Activated T-cell treated with anti-CD3 and anti-CD28 coated beads, Interleukin-2, amount 50 U/mL, for 48 hours (primary cell): ENCODE measurements at regions not wholly inside any gene's neighbourhood (a gene's known extent, or its start where the extent isn't known, plus 50 kb on each side); places are given as distances from the start of the nearest gene placed in this dataset.
"Not testable (repeated sequence)": the region's sequence is repeated elsewhere in the genome, so short reads cannot be mapped to it uniquely, and the experiment has no call there.

Source experiments
- DNase-seq, 2 experiments: peaks; one replicate each; pipeline ENCODE4 v3.0.0-alpha.2; 2020

GRCh38 chr14:84882830-84883229 is 647.1 kb upstream of the FLRT2 start:
- no peak for DNase-seq

DNA sequence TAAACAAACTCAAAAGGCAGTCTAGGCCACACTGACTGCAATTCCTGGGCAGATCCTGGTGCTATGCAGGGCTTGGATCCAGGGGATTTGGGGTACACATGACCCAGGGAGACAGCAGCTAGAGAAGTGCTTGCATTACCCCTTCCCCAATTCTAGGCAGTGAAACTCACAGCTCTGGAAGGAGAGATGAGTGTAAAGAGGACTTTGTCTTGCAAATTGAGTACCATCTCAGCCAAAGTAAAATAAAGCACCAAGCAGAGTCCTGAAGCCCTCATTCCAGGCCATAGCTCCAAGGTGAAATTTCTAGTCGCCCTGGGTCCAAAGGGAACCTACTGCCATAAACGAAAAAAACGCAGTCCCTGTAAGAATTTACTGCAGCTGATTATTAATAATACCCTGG is 644.9 kb upstream of the FLRT2 start:
- no peak for DNase-seq

DNA sequence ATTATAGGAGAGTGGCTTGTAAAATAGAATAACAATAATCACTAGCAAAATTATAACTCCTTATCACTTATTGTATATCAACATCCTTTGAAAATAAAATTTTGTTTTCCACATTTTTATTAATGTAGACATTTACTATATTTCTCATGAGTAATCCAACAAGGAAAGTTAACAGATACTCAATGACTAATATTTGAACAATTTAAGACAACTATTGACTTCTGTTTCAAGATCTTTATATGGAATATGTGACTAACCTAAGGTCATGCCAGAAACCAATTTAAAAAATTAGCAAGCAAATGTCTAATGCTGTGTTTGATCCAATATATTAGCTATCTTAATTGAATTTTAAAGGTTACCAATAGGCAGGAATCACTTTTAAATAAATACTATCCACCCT is 638.5 kb upstream of the FLRT2 start:
- DNase-seq: no peak

GRCh38 chr14:84894254-84894653 is 635.7 kb upstream of the FLRT2 start:
- no peak for DNase-seq

DNA sequence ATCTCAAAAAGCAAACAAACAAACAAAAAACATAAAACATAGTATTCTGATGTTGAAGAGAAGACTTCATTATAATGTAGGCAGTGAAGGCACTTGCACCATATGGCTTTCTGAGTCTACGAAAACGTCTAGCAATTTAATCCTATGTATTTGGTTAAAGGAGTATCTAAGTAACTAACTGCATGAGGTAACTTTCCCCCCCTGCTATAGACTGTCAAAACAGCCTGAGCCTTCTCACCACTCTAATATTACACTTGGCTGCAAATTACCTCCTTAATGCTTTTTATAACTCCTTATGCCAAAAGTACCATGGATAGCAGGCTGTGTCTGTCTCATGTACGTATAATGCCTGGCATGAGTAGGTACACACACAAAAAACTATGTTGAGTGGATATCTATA is 607.6 kb upstream of the FLRT2 start:
- DNase-seq: no peak

DNA sequence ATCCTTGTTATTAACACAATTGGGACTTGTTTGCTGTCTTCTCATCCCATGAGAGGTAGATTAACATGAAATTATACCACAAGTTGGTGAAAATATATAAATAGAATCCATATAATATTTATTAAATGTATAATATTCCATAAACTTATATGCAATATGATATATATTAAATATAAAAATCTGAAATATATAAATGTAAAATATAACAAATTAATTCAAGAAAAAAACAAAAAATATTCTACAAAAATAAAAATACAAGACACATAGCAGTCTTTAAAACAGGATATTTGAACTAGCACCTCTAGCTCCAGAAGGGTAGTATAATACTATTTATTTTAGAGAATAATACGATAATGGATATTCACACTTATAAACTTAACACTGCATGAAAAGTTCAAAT is 603.3 kb upstream of the FLRT2 start:
- no peak for DNase-seq

GRCh38 chr14:84927096-84927827 is 602.7 kb upstream of the FLRT2 start:
- DNase-seq: no peak

DNA sequence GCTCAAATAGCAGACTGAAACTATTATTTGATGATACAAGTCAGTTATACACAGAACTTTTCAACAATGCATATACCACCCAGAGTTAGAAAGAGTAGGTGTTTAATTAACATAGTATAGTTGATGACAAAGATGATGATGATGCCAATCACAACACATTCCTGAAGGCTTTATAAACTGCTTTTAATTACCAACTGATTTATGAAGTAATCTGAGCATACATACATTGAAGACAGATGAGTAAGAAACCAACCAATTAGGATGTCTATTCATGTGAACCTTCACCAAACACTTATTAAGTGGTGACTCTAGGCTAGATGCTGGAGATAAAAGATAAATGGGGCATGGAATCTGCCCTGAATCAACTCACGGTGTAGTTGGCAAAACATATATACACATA is 600.9 kb upstream of the FLRT2 start:
- no peak for DNase-seq

DNA sequence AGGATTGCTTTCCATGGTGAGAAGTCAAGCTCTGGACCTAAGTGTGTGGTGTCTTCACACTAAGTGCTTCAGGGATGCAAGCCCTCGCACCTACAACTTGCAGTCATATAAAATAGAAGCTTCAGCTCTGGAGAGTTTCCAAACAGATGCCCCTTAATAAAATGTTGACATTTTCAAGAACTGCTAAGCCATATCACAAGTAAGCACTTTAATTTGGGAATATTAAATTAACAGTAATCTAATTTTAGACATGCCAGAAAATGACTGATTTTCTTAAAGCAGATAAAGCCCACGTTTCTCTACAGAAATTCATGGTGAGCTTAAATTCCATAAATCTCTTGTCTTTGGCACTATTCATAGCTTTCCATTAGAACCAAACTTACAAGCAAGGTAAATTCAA is 600.1 kb upstream of the FLRT2 start:
- DNase-seq: no peak

- DNase-seq: no peak
Measured at GRCh38 chr14:84937016-84937415, 592.9 kb upstream of the FLRT2 start.

- no peak for DNase-seq
Measured at GRCh38 chr14:84937449-84937848, 592.5 kb upstream of the FLRT2 start.

DNA sequence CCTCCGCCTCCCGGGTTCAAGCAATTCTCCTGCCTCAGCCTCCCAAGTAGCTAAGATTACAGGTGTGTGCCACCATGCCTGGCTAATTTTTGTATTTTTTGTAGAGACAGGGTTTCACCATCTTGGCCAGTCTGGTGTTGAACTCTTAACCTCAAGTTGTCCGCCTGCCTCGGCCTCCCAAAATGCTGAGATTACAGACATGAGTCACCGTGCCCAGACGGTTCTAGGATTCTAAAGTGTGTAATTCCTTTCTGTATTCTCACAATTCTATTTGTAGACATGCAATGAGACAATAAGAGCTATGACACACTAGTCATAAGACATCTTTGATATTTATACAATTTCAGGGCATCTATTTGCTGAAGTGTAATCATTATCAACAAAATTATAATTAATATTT is 585.0 kb upstream of the FLRT2 start:
- DNase-seq: not testable (repeated sequence)

GRCh38 chr14:84959851-84960520 is 570.0 kb upstream of the FLRT2 start:
- DNase-seq: no peak

GRCh38 chr14:84961637-84962036 is 568.3 kb upstream of the FLRT2 start:
- DNase-seq: no peak

DNA sequence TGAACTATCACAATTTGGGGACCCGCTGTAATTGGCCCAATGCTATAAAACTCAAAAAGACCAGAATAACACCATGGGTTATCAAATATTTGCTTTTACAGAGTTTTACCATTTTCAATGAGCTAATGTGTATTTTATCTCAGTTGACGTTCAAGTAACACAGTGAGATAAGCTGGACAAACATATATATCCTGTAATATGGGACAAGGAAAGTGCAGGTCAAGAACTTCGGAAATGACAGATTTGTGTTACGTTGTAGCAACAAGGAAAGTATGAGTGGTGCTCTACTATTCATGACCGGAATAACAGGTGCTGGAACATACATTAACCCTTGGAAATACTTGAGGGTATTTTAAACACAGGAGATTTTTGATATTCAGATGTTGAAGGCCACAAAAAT is 566.4 kb upstream of the FLRT2 start:
- DNase-seq: no peak

GRCh38 chr14:84965279-84965678 is 564.7 kb upstream of the FLRT2 start:
- DNase-seq: no peak

GRCh38 chr14:84969501-84969900 is 560.4 kb upstream of the FLRT2 start:
- no peak for DNase-seq

GRCh38 chr14:84975241-84975902 is 554.6 kb upstream of the FLRT2 start:
- DNase-seq: no peak

- DNase-seq: no peak
Measured at GRCh38 chr14:84976805-84977204, 553.1 kb upstream of the FLRT2 start.

DNA sequence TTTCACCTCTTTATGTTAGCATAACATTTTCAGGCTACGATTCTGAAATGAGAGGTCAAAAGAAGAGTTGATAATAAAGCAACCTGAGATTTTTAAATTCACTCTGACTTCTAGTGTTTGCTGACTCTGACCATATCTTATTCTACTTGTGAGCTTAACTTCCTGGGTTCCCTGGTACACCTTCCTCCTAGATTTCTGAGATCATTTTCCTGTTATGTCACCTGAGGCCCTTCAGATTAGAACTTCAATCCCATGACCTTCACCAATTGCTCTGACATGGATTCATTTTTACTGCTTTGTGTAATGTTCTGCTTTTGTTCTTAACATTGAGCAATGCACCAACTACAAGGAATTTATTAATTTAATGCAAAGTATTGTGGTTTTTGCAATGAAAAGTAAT is 542.9 kb upstream of the FLRT2 start:
- no peak for DNase-seq

GRCh38 chr14:84988357-84988756 is 541.6 kb upstream of the FLRT2 start:
- no peak for DNase-seq

GRCh38 chr14:84991021-84991420 is 538.9 kb upstream of the FLRT2 start:
- DNase-seq: no peak

DNA sequence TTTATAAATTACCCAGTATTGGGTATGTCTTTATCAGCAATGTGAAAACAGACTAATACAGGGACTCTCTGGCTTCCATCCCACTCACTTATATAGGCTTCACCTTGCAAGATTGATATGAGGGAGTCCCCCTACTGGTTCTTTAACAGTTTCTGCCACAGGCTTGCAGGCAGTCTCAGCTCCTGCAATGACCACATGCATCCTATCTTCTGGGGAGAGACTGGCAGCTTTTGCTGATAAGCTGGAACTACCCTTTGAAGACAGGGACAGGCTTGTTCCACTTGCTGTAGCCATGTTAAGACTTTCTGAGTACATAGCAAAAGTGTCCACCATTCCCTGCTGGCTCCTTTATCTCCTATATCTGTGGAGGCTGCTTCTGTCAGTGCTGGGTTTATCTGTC is 531.7 kb upstream of the FLRT2 start:
- DNase-seq: no peak

DNA sequence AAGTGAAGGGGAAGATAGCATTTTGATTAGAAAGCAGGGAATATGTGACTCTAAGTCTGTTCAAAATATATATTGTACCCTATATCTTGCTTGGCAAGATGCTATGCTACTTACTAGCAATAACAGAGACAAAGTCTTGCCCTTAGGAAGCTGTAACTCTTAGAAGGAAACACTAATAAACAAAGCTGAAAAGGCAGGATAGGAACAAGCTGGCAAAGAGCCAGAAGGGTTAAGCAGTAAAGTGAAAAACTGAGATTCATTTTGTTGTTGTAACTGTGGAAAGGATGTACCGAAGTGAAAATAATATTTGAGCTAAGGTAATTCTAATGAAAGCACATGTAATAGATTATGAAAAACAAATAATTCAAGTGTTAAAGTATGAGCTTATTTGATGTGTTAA is 527.1 kb upstream of the FLRT2 start:
- DNase-seq: no peak
